ENCODE measurements at regions not wholly inside any gene's neighbourhood (a gene's known extent, or its start where the extent isn't known, plus 50 kb on each side); places are given as distances from the start of the nearest gene placed in this dataset.

GRCh38 chr5:27388755-27389154, 350.4 kb upstream of the CDH9 start:
- Histone ChIP-seq H2AFZ (ENCODE audit: low read depth, low read length) (no peak overlapping the region), H3K4me3 (ENCODE audit: low read length) (no peak overlapping the region), H3K27me3 (ENCODE audit: insufficient read depth, low read length) (no peaks in the 10 kb centered on the region)

GRCh38 chr5:27387535-27388073, 349.2 kb upstream of the CDH9 start:
- no peaks in the 10 kb centered on the region for H3K9me3 ChIP-seq (ENCODE audit: low read length)
- peak overlapping the region; percentile 26 for H2AFZ ChIP-seq (ENCODE audit: low read depth, low read length)
- H3K27me3 ChIP-seq (ENCODE audit: insufficient read depth, low read length) = no peaks in the 10 kb centered on the region

More at GRCh38 chr5:27388755-27389154, 350.4 kb upstream of the CDH9 start:
- Histone ChIP-seq H3K4me1 (ENCODE audit: insufficient read depth, low read length) (no peaks in the 10 kb centered on the region), H3K36me3 (ENCODE audit: insufficient read depth, low read length) (no peaks in the 10 kb centered on the region), H3K9me3 (ENCODE audit: low read length) (no peaks in the 10 kb centered on the region)

GRCh38 chr5:27381686-27382085, 343.3 kb upstream of the CDH9 start:
- Histone ChIP-seq H3K36me3 (ENCODE audit: insufficient read depth, low read length) (no peaks in the 10 kb centered on the region), H3K9me3 (ENCODE audit: low read length) (no peaks in the 10 kb centered on the region), H2AFZ (ENCODE audit: low read depth, low read length) (no peak overlapping the region), H3K4me3 (ENCODE audit: low read length) (no peak overlapping the region), H3K4me1 (ENCODE audit: insufficient read depth, low read length) (no peaks in the 10 kb centered on the region), H3K27me3 (ENCODE audit: insufficient read depth, low read length) (no peaks in the 10 kb centered on the region)

More at GRCh38 chr5:27387535-27388073, 349.2 kb upstream of the CDH9 start:
- Histone ChIP-seq H3K36me3 (ENCODE audit: insufficient read depth, low read length) (no peaks in the 10 kb centered on the region), H3K4me1 (ENCODE audit: insufficient read depth, low read length) (no peaks in the 10 kb centered on the region), H3K4me3 (ENCODE audit: low read length) (no peak overlapping the region)

GRCh38 chr5:27377626-27378025, 339.2 kb upstream of the CDH9 start:
- Histone ChIP-seq H3K4me1 (ENCODE audit: insufficient read depth, low read length) (no peaks in the 10 kb centered on the region), H2AFZ (ENCODE audit: low read depth, low read length) (no peak overlapping the region), H3K4me3 (ENCODE audit: low read length) (no peak overlapping the region), H3K36me3 (ENCODE audit: insufficient read depth, low read length) (no peaks in the 10 kb centered on the region), H3K27me3 (ENCODE audit: insufficient read depth, low read length) (no peaks in the 10 kb centered on the region), H3K9me3 (ENCODE audit: low read length) (no peaks in the 10 kb centered on the region)

- Histone ChIP-seq H2AFZ (ENCODE audit: low read depth, low read length) (no peak overlapping the region), H3K9me3 (ENCODE audit: low read length) (no peaks in the 10 kb centered on the region), H3K27me3 (ENCODE audit: insufficient read depth, low read length) (no peaks in the 10 kb centered on the region), H3K36me3 (ENCODE audit: insufficient read depth, low read length) (no peaks in the 10 kb centered on the region), H3K4me1 (ENCODE audit: insufficient read depth, low read length) (no peaks in the 10 kb centered on the region), H3K4me3 (ENCODE audit: low read length) (no peak overlapping the region)
Observed at GRCh38 chr5:27353970-27354369, 315.6 kb upstream of the CDH9 start.

- no peaks in the 10 kb centered on the region for H3K36me3 ChIP-seq (ENCODE audit: insufficient read depth, low read length)
- H3K4me3 ChIP-seq (ENCODE audit: low read length) = no peak overlapping the region
- no peaks in the 10 kb centered on the region for H3K4me1 ChIP-seq (ENCODE audit: insufficient read depth, low read length)
- H3K9me3 ChIP-seq (ENCODE audit: low read length) = no peaks in the 10 kb centered on the region
- H2AFZ ChIP-seq (ENCODE audit: low read depth, low read length) = no peak overlapping the region
- H3K27me3 ChIP-seq (ENCODE audit: insufficient read depth, low read length) = no peaks in the 10 kb centered on the region
Observed at GRCh38 chr5:27353540-27353939, 315.2 kb upstream of the CDH9 start.

- H3K4me1 ChIP-seq (ENCODE audit: insufficient read depth, low read length) = no peaks in the 10 kb centered on the region
- H3K4me3 ChIP-seq (ENCODE audit: low read length) = no peak overlapping the region
- no peaks in the 10 kb centered on the region for H3K36me3 ChIP-seq (ENCODE audit: insufficient read depth, low read length)
- no peak overlapping the region for H2AFZ ChIP-seq (ENCODE audit: low read depth, low read length)
- no peaks in the 10 kb centered on the region for H3K9me3 ChIP-seq (ENCODE audit: low read length)
- H3K27me3 ChIP-seq (ENCODE audit: insufficient read depth, low read length) = no peaks in the 10 kb centered on the region
Observed at GRCh38 chr5:27341342-27341741, 303.0 kb upstream of the CDH9 start.

GRCh38 chr5:27336817-27337216, 298.4 kb upstream of the CDH9 start:
- H3K4me1 ChIP-seq (ENCODE audit: insufficient read depth, low read length) = no peaks in the 10 kb centered on the region
- no peak overlapping the region for H2AFZ ChIP-seq (ENCODE audit: low read depth, low read length)
- no peak overlapping the region for H3K4me3 ChIP-seq (ENCODE audit: low read length)
- H3K9me3 ChIP-seq (ENCODE audit: low read length) = no peaks in the 10 kb centered on the region
- no peaks in the 10 kb centered on the region for H3K36me3 ChIP-seq (ENCODE audit: insufficient read depth, low read length)
- H3K27me3 ChIP-seq (ENCODE audit: insufficient read depth, low read length) = no peaks in the 10 kb centered on the region

- Histone ChIP-seq H3K4me1 (ENCODE audit: insufficient read depth, low read length) (no peaks in the 10 kb centered on the region), H3K4me3 (ENCODE audit: low read length) (no peak overlapping the region), H3K36me3 (ENCODE audit: insufficient read depth, low read length) (no peaks in the 10 kb centered on the region), H3K27me3 (ENCODE audit: insufficient read depth, low read length) (no peaks in the 10 kb centered on the region), H3K9me3 (ENCODE audit: low read length) (no peaks in the 10 kb centered on the region), H2AFZ (ENCODE audit: low read depth, low read length) (no peak overlapping the region)
Observed at GRCh38 chr5:27328480-27328879, 290.1 kb upstream of the CDH9 start.

GRCh38 chr5:27325513-27325912, 287.1 kb upstream of the CDH9 start:
- no peaks in the 10 kb centered on the region for H3K9me3 ChIP-seq (ENCODE audit: low read length)
- H3K4me3 ChIP-seq (ENCODE audit: low read length) = no peak overlapping the region
- H2AFZ ChIP-seq (ENCODE audit: low read depth, low read length) = no peak overlapping the region
- H3K36me3 ChIP-seq (ENCODE audit: insufficient read depth, low read length) = no peaks in the 10 kb centered on the region
- H3K4me1 ChIP-seq (ENCODE audit: insufficient read depth, low read length) = no peaks in the 10 kb centered on the region
- H3K27me3 ChIP-seq (ENCODE audit: insufficient read depth, low read length) = no peaks in the 10 kb centered on the region

GRCh38 chr5:27318701-27319100, 280.3 kb upstream of the CDH9 start:
- H3K9me3 ChIP-seq (ENCODE audit: low read length) = no peaks in the 10 kb centered on the region
- H3K27me3 ChIP-seq (ENCODE audit: insufficient read depth, low read length) = no peaks in the 10 kb centered on the region
- H3K4me1 ChIP-seq (ENCODE audit: insufficient read depth, low read length) = no peaks in the 10 kb centered on the region
- H3K36me3 ChIP-seq (ENCODE audit: insufficient read depth, low read length) = no peaks in the 10 kb centered on the region
- H2AFZ ChIP-seq (ENCODE audit: low read depth, low read length) = no peak overlapping the region
- no peak overlapping the region for H3K4me3 ChIP-seq (ENCODE audit: low read length)

GRCh38 chr5:27316271-27316650, 277.9 kb upstream of the CDH9 start:
- Histone ChIP-seq H3K27me3 (ENCODE audit: insufficient read depth, low read length) (no peaks in the 10 kb centered on the region), H3K4me3 (ENCODE audit: low read length) (no peak overlapping the region), H2AFZ (ENCODE audit: low read depth, low read length) (peak overlapping the region; percentile 44), H3K4me1 (ENCODE audit: insufficient read depth, low read length) (no peaks in the 10 kb centered on the region), H3K9me3 (ENCODE audit: low read length) (no peaks in the 10 kb centered on the region), H3K36me3 (ENCODE audit: insufficient read depth, low read length) (no peaks in the 10 kb centered on the region)

- H3K9me3 ChIP-seq (ENCODE audit: low read length) = no peaks in the 10 kb centered on the region
- H2AFZ ChIP-seq (ENCODE audit: low read depth, low read length) = peak overlapping the region; percentile 44
- H3K27me3 ChIP-seq (ENCODE audit: insufficient read depth, low read length) = no peaks in the 10 kb centered on the region
- no peaks in the 10 kb centered on the region for H3K36me3 ChIP-seq (ENCODE audit: insufficient read depth, low read length)
- H3K4me3 ChIP-seq (ENCODE audit: low read length) = no peak overlapping the region
- no peaks in the 10 kb centered on the region for H3K4me1 ChIP-seq (ENCODE audit: insufficient read depth, low read length)
Observed at GRCh38 chr5:27315363-27316270, 277.2 kb upstream of the CDH9 start.

All from neuron (in vitro differentiated cells).